ENCODE measurements at regions not wholly inside any gene's neighbourhood (a gene's known extent, or its start where the extent isn't known, plus 50 kb on each side); places are given as distances from the start of the nearest gene placed in this dataset.

DNA sequence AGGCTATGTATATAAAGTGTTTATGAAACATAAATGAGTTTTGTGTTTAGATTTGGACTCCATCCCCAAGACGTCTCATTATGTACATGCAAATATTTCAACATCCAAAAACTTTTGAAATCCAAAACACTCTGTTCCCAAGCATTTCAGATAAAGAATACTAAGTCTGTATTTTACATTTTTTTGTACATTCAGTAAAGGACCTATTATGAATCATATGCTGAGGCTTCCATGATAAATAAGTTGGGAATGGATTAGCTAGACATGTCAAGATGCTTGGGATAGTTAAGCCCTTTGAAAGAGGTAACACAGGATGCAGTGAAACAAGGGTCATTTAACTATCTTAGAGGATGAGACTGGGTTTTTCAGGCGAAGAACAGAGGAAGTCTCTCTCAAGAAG lies 262.9 kb downstream of the SNX13 start:
- ATAC-seq (no peak), DNase-seq (ENCODE audit: low read depth, low spot score) (no peak)
- H3K27ac ChIP-seq (ENCODE audit: low read length): no peak overlapping the region
- no peaks in the 10 kb centered on the region; the same call in 1 of the 2 replicates for H3K27me3 ChIP-seq (ENCODE audit: control insufficient read depth, insufficient read depth, low read length)
- BruUV-seq (replicated peaks): no TSS peak
- no peaks in the 10 kb centered on the region for H3K36me3 ChIP-seq (ENCODE audit: control insufficient read depth, insufficient read depth, low read length)
- H3K9me3 ChIP-seq (ENCODE audit: control insufficient read depth, insufficient read depth, low read depth, low read length): no peaks in the 10 kb centered on the region
- POLR2A ChIA-PET: no interaction called here
- no peak overlapping the region for H3K4me3 ChIP-seq (ENCODE audit: low read depth in 2 of 2, low read length in 2 of 2)
- intact Hi-C loops (cut with micrococcal nuclease; ENCODE audit: unreplicated experiment) (no loop called here), in situ Hi-C loops (cut with HindIII; ENCODE audit: low pct_unique_long_range_greater_than_20kb, low sequenced_read_pairs) (no loop called here)
- peaks cover 10% of the 10 kb centered on the region for H3K4me1 ChIP-seq (ENCODE audit: control insufficient read depth, insufficient read depth, low read length)
- CTCF ChIA-PET: no interaction called here
- TF ChIP-seq POLR2AphosphoS5 (IDR thresholded peaks at IDR 0.05; ENCODE audit: low read depth, low read length) (no peak), SIN3A (IDR thresholded peaks at IDR 0.05; ENCODE audit: borderline replicate concordance, insufficient read depth, low read depth, low read length) (no peak), TCF7L2 (IDR thresholded peaks at IDR 0.05; ENCODE audit: low read depth, low read length) (no peak)
- TF ChIP-seq, protein P1, sequence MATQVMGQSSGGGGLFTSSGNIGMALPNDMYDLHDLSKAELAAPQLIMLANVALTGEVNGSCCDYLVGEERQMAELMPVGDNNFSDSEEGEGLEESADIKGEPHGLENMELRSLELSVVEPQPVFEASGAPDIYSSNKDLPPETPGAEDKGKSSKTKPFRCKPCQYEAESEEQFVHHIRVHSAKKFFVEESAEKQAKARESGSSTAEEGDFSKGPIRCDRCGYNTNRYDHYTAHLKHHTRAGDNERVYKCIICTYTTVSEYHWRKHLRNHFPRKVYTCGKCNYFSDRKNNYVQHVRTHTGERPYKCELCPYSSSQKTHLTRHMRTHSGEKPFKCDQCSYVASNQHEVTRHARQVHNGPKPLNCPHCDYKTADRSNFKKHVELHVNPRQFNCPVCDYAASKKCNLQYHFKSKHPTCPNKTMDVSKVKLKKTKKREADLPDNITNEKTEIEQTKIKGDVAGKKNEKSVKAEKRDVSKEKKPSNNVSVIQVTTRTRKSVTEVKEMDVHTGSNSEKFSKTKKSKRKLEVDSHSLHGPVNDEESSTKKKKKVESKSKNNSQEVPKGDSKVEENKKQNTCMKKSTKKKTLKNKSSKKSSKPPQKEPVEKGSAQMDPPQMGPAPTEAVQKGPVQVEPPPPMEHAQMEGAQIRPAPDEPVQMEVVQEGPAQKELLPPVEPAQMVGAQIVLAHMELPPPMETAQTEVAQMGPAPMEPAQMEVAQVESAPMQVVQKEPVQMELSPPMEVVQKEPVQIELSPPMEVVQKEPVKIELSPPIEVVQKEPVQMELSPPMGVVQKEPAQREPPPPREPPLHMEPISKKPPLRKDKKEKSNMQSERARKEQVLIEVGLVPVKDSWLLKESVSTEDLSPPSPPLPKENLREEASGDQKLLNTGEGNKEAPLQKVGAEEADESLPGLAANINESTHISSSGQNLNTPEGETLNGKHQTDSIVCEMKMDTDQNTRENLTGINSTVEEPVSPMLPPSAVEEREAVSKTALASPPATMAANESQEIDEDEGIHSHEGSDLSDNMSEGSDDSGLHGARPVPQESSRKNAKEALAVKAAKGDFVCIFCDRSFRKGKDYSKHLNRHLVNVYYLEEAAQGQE (IDR thresholded peaks at IDR 0.05; ENCODE audit: insufficient read depth in 1 of 2, low read depth in 2 of 2, low read length in 1 of 2): no peak
- TF ChIP-seq, protein P2, sequence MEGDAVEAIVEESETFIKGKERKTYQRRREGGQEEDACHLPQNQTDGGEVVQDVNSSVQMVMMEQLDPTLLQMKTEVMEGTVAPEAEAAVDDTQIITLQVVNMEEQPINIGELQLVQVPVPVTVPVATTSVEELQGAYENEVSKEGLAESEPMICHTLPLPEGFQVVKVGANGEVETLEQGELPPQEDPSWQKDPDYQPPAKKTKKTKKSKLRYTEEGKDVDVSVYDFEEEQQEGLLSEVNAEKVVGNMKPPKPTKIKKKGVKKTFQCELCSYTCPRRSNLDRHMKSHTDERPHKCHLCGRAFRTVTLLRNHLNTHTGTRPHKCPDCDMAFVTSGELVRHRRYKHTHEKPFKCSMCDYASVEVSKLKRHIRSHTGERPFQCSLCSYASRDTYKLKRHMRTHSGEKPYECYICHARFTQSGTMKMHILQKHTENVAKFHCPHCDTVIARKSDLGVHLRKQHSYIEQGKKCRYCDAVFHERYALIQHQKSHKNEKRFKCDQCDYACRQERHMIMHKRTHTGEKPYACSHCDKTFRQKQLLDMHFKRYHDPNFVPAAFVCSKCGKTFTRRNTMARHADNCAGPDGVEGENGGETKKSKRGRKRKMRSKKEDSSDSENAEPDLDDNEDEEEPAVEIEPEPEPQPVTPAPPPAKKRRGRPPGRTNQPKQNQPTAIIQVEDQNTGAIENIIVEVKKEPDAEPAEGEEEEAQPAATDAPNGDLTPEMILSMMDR (IDR thresholded peaks at IDR 0.05): no peak

DNA sequence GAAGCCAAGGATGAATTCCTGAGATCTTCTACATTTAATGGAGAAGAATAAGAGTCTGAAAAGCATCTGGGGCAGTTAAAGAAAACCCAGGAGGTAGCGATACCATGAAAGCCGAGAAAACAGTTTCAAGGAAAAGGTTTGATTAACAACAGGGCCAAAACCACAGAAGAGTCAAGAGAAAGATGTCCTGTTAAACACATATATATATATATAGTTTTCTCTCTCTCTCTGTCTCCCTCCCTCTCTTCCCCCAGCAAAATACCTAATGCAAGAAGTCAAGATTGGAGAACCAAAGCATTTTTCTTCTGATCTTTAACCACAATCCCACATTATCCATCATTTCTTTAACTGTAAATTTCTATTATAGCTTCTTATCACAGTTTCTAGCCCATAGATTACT lies 261.4 kb downstream of the SNX13 start:
- DNase-seq (ENCODE audit: low read depth, low spot score) (no peak), ATAC-seq (no peak)
- no TSS peak for BruUV-seq (replicated peaks)
- TF ChIP-seq, protein P2 (IDR thresholded peaks at IDR 0.05): no peak
- TF ChIP-seq SIN3A (IDR thresholded peaks at IDR 0.05; ENCODE audit: borderline replicate concordance, insufficient read depth, low read depth, low read length): no peak
- no peak for TF ChIP-seq POLR2AphosphoS5 (IDR thresholded peaks at IDR 0.05; ENCODE audit: low read depth, low read length)
- TF ChIP-seq, protein P1 (IDR thresholded peaks at IDR 0.05; ENCODE audit: insufficient read depth in 1 of 2, low read depth in 2 of 2, low read length in 1 of 2): no peak
- TF ChIP-seq TCF7L2 (IDR thresholded peaks at IDR 0.05; ENCODE audit: low read depth, low read length): no peak
- Histone ChIP-seq H3K4me1 (ENCODE audit: control insufficient read depth, insufficient read depth, low read length) (peaks cover 10% of the 10 kb centered on the region), H3K9me3 (ENCODE audit: control insufficient read depth, insufficient read depth, low read depth, low read length) (no peaks in the 10 kb centered on the region), H3K36me3 (ENCODE audit: control insufficient read depth, insufficient read depth, low read length) (no peaks in the 10 kb centered on the region), H3K27me3 (ENCODE audit: control insufficient read depth, insufficient read depth, low read length) (no peaks in the 10 kb centered on the region; the same call in 1 of the 2 replicates), H3K4me3 (ENCODE audit: low read depth in 2 of 2, low read length in 2 of 2) (no peak overlapping the region), H3K27ac (ENCODE audit: low read length) (no peak overlapping the region)
- ChIA-PET POLR2A (no interaction called here), CTCF (no interaction called here)
- intact Hi-C loops (cut with micrococcal nuclease; ENCODE audit: unreplicated experiment) (no loop called here), in situ Hi-C loops (cut with HindIII; ENCODE audit: low pct_unique_long_range_greater_than_20kb, low sequenced_read_pairs) (no loop called here)
